ENCODE measurements at regions not wholly inside any gene's neighbourhood (a gene's known extent, or its start where the extent isn't known, plus 50 kb on each side); places are given as distances from the start of the nearest gene placed in this dataset.

DNA sequence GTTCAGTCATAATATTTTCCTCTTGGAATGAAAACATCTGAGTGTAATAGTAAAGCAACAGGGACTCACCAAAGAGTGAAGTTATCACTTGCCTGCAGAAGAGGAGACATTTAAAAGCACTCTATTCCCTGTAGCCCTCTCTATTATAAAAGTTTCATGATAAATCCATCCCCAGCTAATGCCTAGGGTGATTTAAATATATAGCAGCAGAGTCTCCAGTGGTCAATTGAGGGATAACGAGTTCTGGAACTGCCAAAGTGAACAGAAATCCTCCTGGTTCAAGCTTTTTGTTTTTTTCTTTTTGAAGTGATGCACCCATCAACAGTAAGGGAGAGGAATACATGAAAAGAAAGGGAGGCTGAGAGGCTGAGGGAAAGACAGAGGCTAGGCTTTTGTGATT is 87.3 kb downstream of the EVX1 start:
- Histone ChIP-seq H3K27ac (no peak overlapping the region), H3K27me3 (no peaks in the 10 kb centered on the region), H3K9me3 (no peaks in the 10 kb centered on the region), H3K36me3 (replicated peaks in 1 of 2; ENCODE audit: insufficient read depth in 1 of 2, low read depth in 2 of 2) (no peaks in the 10 kb centered on the region), H3K4me3 (no peak overlapping the region), H3K4me1 (no peaks in the 10 kb centered on the region)
- intact Hi-C loops (cut with DNase I), result no loop called here
- DNase-seq (no peak), ATAC-seq (no peak)
- WGBS, 2 donors, result 26 to 31% methylated on average over 1 of the region's 1 CpG
- TF ChIP-seq, protein P1, sequence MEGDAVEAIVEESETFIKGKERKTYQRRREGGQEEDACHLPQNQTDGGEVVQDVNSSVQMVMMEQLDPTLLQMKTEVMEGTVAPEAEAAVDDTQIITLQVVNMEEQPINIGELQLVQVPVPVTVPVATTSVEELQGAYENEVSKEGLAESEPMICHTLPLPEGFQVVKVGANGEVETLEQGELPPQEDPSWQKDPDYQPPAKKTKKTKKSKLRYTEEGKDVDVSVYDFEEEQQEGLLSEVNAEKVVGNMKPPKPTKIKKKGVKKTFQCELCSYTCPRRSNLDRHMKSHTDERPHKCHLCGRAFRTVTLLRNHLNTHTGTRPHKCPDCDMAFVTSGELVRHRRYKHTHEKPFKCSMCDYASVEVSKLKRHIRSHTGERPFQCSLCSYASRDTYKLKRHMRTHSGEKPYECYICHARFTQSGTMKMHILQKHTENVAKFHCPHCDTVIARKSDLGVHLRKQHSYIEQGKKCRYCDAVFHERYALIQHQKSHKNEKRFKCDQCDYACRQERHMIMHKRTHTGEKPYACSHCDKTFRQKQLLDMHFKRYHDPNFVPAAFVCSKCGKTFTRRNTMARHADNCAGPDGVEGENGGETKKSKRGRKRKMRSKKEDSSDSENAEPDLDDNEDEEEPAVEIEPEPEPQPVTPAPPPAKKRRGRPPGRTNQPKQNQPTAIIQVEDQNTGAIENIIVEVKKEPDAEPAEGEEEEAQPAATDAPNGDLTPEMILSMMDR (IDR thresholded peaks at IDR 0.05), result peak in 3 of 7 experiments; percentile 4 to 10 (median 7)
- no peak for TF ChIP-seq POLR2A (IDR thresholded peaks at IDR 0.05)

DNA sequence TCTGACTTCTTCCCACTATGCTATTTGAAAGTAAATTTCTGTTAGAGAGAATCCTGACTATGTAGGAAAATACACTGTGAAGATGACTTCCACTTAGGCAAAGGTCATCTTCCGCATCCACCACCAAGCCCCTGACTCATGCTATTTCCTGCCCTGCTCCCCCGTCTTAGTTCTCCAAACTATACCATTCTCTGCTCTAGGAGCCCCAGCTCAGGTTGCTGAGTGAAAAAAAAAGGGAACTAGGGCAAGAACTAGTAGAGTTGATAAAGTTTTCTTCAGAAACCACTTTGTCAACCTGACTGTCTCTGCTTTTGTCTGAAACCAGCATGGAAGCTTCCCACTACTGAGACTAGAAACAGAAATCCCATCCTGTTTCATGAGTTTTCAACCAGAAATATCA is 96.9 kb downstream of the EVX1 start:
- TF ChIP-seq POLR2A (IDR thresholded peaks at IDR 0.05), result no peak
- TF ChIP-seq, protein P1 (IDR thresholded peaks at IDR 0.05), result no peak
- Histone ChIP-seq H3K27ac (peak overlapping the region in 1 of 4 donors; percentile 10), H3K36me3 (replicated peaks in 1 of 2; ENCODE audit: insufficient read depth in 1 of 2, low read depth in 2 of 2) (no peaks in the 10 kb centered on the region), H3K27me3 (no peaks in the 10 kb centered on the region), H3K9me3 (no peaks in the 10 kb centered on the region), H3K4me1 (no peaks in the 10 kb centered on the region), H3K4me3 (no peak overlapping the region)
- no peak for ATAC-seq
- WGBS, 2 donors, result 68 to 100% methylated on average over 2 of the region's 2 CpGs
- intact Hi-C loops (cut with DNase I), result no loop called here
- DNase-seq, result peak in 1 of 4 donors; percentile 38

DNA sequence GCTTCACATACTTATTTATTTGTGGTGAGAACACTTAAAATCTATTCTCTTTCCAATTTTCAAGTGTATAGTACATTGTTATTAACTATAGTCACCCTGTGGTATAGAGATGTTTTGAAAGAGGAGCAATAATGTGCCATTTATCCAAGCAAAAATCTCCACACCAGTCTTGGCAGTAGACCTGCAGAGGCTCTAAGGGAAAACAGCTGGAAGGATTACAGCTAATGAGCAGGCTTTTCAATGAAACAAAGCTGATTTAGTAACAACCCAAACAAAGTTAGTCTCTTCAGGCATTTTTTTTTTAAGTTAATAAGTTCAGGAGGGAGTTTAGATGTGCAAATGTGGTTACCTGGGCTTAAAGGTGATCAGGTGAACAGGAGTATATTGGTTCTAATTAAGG is 101.9 kb downstream of the EVX1 start:
- Histone ChIP-seq H3K4me3 (no peak overlapping the region), H3K9me3 (no peaks in the 10 kb centered on the region), H3K36me3 (replicated peaks in 1 of 2; ENCODE audit: insufficient read depth in 1 of 2, low read depth in 2 of 2) (no peaks in the 10 kb centered on the region), H3K4me1 (no peaks in the 10 kb centered on the region), H3K27ac (no peak overlapping the region), H3K27me3 (no peaks in the 10 kb centered on the region)
- ATAC-seq (no peak), DNase-seq (no peak)
- intact Hi-C loops (cut with DNase I), result no loop called here
- TF ChIP-seq POLR2A (IDR thresholded peaks at IDR 0.05), result no peak
- TF ChIP-seq, protein P1 (IDR thresholded peaks at IDR 0.05), result no peak

DNA sequence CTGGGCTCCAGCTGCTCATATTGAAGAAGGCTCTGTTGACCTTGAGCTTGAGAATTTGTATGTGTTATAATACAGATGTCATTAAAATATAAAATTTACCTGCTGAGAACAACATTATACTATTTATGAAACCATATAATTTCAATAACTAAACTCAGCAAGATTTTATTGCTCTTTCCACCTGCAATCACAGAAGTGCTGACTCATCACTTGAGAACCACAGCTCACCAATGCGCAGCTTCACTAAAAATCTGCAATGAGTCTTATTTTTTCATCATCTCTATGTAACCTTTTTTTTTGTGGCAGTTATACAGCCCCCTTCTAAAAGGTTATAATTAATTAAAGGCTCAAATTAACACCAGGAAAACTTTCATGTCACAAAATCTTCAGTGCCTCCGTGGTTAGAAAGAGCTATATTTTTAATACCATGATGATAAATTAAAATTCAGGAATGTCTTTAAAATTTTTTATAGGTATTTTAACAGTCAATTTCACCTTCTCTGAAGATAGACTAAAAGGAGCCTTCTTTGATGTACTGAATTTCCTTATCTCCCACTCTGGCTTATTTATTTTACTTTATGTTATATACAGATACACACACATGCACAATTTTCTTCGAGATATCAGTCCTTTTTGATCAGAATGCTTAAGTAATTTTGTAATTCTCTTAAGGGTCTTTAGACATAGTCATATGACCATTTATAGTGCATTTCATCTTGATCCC is 102.7 kb downstream of the EVX1 start:
- TF ChIP-seq, protein P1 (IDR thresholded peaks at IDR 0.05), result no peak
- no peak for TF ChIP-seq POLR2A (IDR thresholded peaks at IDR 0.05)
- peak overlapping the region in 1 of 4 donors; percentile 69 for H3K27ac ChIP-seq
- intact Hi-C loops (cut with DNase I), result no loop called here

DNA sequence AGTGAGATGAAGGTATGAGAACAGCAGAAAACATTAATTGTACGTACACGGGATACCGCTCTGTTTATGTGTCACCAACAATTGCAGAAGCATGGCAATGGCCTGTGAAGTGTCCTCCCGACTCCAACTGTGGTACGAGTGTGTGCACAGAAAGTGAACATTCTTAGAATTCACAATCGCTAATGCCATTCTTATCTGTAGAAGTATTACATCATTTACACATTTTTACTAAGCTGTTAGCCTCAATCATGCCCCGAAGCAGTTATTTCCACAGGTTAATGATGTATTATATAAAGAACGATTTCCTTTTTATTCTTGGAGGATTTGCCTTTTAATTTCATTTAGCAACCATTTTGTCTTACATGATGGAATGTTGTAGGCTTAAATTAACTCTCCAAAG is 103.4 kb downstream of the EVX1 start:
- H3K27ac ChIP-seq, result peak overlapping the region in 2 of 4 donors; percentile 69 to 82

More for the DNA sequence above, 102.7 kb downstream of the EVX1 start:
- DNase-seq (no peak), ATAC-seq (no peak)
- H3K4me3 ChIP-seq, result no peak overlapping the region
- 66 to 72% methylated on average over 3 of the region's 3 CpGs for WGBS, 2 donors
- H3K27me3 ChIP-seq, result no peaks in the 10 kb centered on the region
- no peaks in the 10 kb centered on the region for H3K9me3 ChIP-seq
- no peaks in the 10 kb centered on the region for H3K36me3 ChIP-seq (replicated peaks in 1 of 2; ENCODE audit: insufficient read depth in 1 of 2, low read depth in 2 of 2)
- no peaks in the 10 kb centered on the region for H3K4me1 ChIP-seq

More for the DNA sequence above, 103.4 kb downstream of the EVX1 start:
- H3K9me3 ChIP-seq, result no peaks in the 10 kb centered on the region
- ATAC-seq (peak; percentile 31), DNase-seq (no peak)
- no peaks in the 10 kb centered on the region for H3K36me3 ChIP-seq (replicated peaks in 1 of 2; ENCODE audit: insufficient read depth in 1 of 2, low read depth in 2 of 2)
- 40 to 41% methylated on average over 8 of the region's 8 CpGs for WGBS, 2 donors
- H3K4me1 ChIP-seq, result no peaks in the 10 kb centered on the region
- intact Hi-C loops (cut with DNase I), result no loop called here
- H3K27me3 ChIP-seq, result no peaks in the 10 kb centered on the region
- H3K4me3 ChIP-seq, result no peak overlapping the region
- no peak for TF ChIP-seq POLR2A (IDR thresholded peaks at IDR 0.05)
- TF ChIP-seq, protein P1 (IDR thresholded peaks at IDR 0.05), result no peak
